DND-41 (cell line): ENCODE measurements at regions not wholly inside any gene's neighbourhood (a gene's known extent, or its start where the extent isn't known, plus 50 kb on each side); places are given as distances from the start of the nearest gene placed in this dataset.
"Not testable (repeated sequence)": the region's sequence is repeated elsewhere in the genome, so short reads cannot be mapped to it uniquely, and the experiment has no call there.

Experiments
- ATAC-seq: fragments of 200-7000 bp; cut with Tn5 transposase; 3 replicates; pipeline ENCODE4 v1.9.1; 2021; ENCODE audit warnings: low read depth; ENCODE audit not compliant: insufficient read depth
- DNase-seq: peaks from one replicate; pipeline ENCODE4 v3.0.0-alpha.2; 2020
- H2AFZ ChIP-seq: 2 replicates; pipeline ENCODE4 v1.6.0; 2012; ENCODE audit warnings: low read depth, low read length
- H3K27ac ChIP-seq: 2 replicates; pipeline ENCODE4 v1.5.1; 2012; ENCODE audit warnings: low read length, inconsistent platforms
- H3K27me3 ChIP-seq: fragments of 200-600 bp; sonication (generic); 2 replicates; pipeline ENCODE4 v1.6.0; 2012; ENCODE audit warnings: low read length, mild to moderate bottlenecking, inconsistent platforms; ENCODE audit not compliant: insufficient read depth, poor library complexity
- H3K36me3 ChIP-seq: 2 replicates; pipeline ENCODE4 v1.5.1; 2012; ENCODE audit warnings: low read length, inconsistent platforms; ENCODE audit not compliant: insufficient read depth
- H3K4me1 ChIP-seq: 2 replicates; pipeline ENCODE4 v1.5.1; 2012; ENCODE audit warnings: mild to moderate bottlenecking, low read length; ENCODE audit not compliant: insufficient read depth
- H3K4me2 ChIP-seq: 2 replicates; pipeline ENCODE4 v1.6.0; 2012; ENCODE audit warnings: mild to moderate bottlenecking, moderate library complexity, low read length, inconsistent platforms; ENCODE audit not compliant: insufficient read depth
- H3K4me3 ChIP-seq, 2 experiments: fragments of 200-600 bp in 1 of 2; shearing (Covaris generic) in 1 of 2; 2 replicates each; pipeline ENCODE4 v1.5.1; 2012 to 2016; ENCODE audit warnings: inconsistent platforms in 2 of 2, low read length in 2 of 2, mild to moderate bottlenecking in 2 of 2, low read depth in 1 of 2, moderate library complexity in 1 of 2
- H3K79me2 ChIP-seq: 2 replicates; pipeline ENCODE4 v1.6.0; 2012; ENCODE audit warnings: low read length, inconsistent platforms; ENCODE audit not compliant: insufficient read depth
- H3K9ac ChIP-seq: 2 replicates; pipeline ENCODE4 v1.6.0; 2012; ENCODE audit warnings: low read depth, mild to moderate bottlenecking, inconsistent platforms, low read length, moderate library complexity
- H3K9me3 ChIP-seq: 2 replicates; pipeline ENCODE4 v1.5.1; 2012; ENCODE audit warnings: low read length, moderate library complexity, mild to moderate bottlenecking, inconsistent platforms; ENCODE audit not compliant: insufficient read depth, severe bottlenecking
- H4K20me1 ChIP-seq: 2 replicates; pipeline ENCODE4 v1.6.0; 2012; ENCODE audit warnings: low read length; ENCODE audit not compliant: insufficient read depth
- EZH2 ChIP-seq: IDR thresholded peaks from 3 replicates; pipeline ENCODE4 v1.6.1; 2012; ENCODE audit warnings: borderline replicate concordance, low read depth, mild to moderate bottlenecking, moderate library complexity, low read length, inconsistent platforms; ENCODE audit not compliant: severe bottlenecking
- TF ChIP-seq, protein P1 (sequence below): IDR thresholded peaks from 2 replicates; pipeline ENCODE4 v1.5.1; 2012; ENCODE audit warnings: borderline replicate concordance, low read length, moderate library complexity, mild to moderate bottlenecking; ENCODE audit not compliant: poor library complexity, severe bottlenecking; ENCODE audit errors: extremely low read depth

DNA sequence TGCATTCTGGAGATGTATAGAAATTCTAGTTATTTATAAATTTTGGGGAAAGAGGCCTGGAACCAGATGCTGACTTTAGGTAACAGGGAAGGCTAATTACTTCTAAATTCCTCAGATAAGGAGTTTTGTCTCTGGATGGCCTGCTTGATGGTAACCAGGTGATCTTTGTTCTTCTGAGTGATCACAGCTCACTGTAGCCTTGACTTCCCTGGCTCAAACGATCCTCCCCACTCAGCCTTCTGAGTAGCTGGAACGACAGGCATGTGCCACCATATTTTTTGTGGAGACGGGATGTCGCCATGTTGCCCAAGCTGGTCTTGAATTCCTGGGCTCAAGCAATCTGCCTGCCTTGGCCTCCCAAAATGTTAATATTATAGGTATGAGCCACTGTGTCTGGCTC, 54.4 kb upstream of the MSH6 start:
- DNase-seq = no peak
- no peak overlapping the region for H3K4me2 ChIP-seq
- no peaks in the 10 kb centered on the region for H3K79me2 ChIP-seq
- no peak overlapping the region for H3K4me3 ChIP-seq
- H3K4me1 ChIP-seq = no peaks in the 10 kb centered on the region
- H3K27ac ChIP-seq = no peak overlapping the region
- no peak overlapping the region for H2AFZ ChIP-seq
- no peak overlapping the region for H3K9ac ChIP-seq
- no peak for TF ChIP-seq EZH2
- TF ChIP-seq, protein P1, sequence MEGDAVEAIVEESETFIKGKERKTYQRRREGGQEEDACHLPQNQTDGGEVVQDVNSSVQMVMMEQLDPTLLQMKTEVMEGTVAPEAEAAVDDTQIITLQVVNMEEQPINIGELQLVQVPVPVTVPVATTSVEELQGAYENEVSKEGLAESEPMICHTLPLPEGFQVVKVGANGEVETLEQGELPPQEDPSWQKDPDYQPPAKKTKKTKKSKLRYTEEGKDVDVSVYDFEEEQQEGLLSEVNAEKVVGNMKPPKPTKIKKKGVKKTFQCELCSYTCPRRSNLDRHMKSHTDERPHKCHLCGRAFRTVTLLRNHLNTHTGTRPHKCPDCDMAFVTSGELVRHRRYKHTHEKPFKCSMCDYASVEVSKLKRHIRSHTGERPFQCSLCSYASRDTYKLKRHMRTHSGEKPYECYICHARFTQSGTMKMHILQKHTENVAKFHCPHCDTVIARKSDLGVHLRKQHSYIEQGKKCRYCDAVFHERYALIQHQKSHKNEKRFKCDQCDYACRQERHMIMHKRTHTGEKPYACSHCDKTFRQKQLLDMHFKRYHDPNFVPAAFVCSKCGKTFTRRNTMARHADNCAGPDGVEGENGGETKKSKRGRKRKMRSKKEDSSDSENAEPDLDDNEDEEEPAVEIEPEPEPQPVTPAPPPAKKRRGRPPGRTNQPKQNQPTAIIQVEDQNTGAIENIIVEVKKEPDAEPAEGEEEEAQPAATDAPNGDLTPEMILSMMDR = no peak
- H3K36me3 ChIP-seq = no peaks in the 10 kb centered on the region
- no peak for ATAC-seq
- no peaks in the 10 kb centered on the region for H3K9me3 ChIP-seq
- no peaks in the 10 kb centered on the region for H3K27me3 ChIP-seq
- no peaks in the 10 kb centered on the region for H4K20me1 ChIP-seq

DNA sequence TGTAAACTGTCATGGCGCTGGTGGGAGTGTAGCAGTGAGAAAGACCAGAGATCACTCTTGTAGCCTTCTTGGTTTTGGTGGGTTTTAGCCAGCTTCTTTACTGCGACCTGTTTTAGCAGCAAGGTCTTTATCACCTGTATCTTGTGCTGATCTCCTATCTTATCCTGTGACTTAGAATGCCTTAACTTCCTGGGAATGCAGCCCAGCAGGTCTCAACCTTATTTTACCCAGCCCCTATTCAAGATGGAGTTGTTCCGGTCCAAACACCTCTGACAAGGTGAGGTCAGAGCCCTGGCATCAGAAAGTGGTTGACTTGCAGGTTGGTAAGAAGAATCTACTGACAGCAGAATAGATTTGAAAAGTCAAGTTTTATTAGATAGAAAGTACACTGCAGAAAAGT, 55.0 kb upstream of the MSH6 start:
- H3K36me3 ChIP-seq = no peaks in the 10 kb centered on the region
- H3K4me1 ChIP-seq = no peaks in the 10 kb centered on the region
- no peak overlapping the region for H3K9ac ChIP-seq
- no peak overlapping the region for H3K4me2 ChIP-seq
- H3K4me3 ChIP-seq = no peak overlapping the region
- DNase-seq (no peak), ATAC-seq (no peak)
- H4K20me1 ChIP-seq = no peaks in the 10 kb centered on the region
- H2AFZ ChIP-seq = no peak overlapping the region
- no peaks in the 10 kb centered on the region for H3K79me2 ChIP-seq
- no peak for TF ChIP-seq EZH2
- TF ChIP-seq, protein P1 = no peak
- H3K9me3 ChIP-seq = no peaks in the 10 kb centered on the region
- no peak overlapping the region for H3K27ac ChIP-seq
- H3K27me3 ChIP-seq = no peaks in the 10 kb centered on the region

- H3K4me2 ChIP-seq, H3K27me3 ChIP-seq, ATAC-seq, H3K79me2 ChIP-seq, H3K36me3 ChIP-seq, H3K27ac ChIP-seq, H3K9me3 ChIP-seq, H3K9ac ChIP-seq, H3K4me3 ChIP-seq, H4K20me1 ChIP-seq, H3K4me1 ChIP-seq, H2AFZ ChIP-seq, DNase-seq: not testable (repeated sequence)
Observed at GRCh38 chr2:47726978-47727377, 56.0 kb upstream of the MSH6 start.

- ATAC-seq (no peak), DNase-seq (no peak)
- TF ChIP-seq, protein P1 = no peak
- TF ChIP-seq EZH2 = no peak
- Histone ChIP-seq H3K79me2 (no peaks in the 10 kb centered on the region), H3K4me1 (no peaks in the 10 kb centered on the region), H3K9ac (no peak overlapping the region), H3K9me3 (no peaks in the 10 kb centered on the region), H3K27ac (no peak overlapping the region), H3K4me2 (no peak overlapping the region), H3K27me3 (no peaks in the 10 kb centered on the region), H4K20me1 (no peaks in the 10 kb centered on the region), H3K4me3 (no peak overlapping the region), H2AFZ (no peak overlapping the region), H3K36me3 (no peaks in the 10 kb centered on the region)
Observed at GRCh38 chr2:47725808-47726207, 57.1 kb upstream of the MSH6 start.
